A172 (cell line): ENCODE measurements at regions not wholly inside any gene's neighbourhood (a gene's known extent, or its start where the extent isn't known, plus 50 kb on each side); places are given as distances from the start of the nearest gene placed in this dataset.
"Not testable (repeated sequence)": the region's sequence is repeated elsewhere in the genome, so short reads cannot be mapped to it uniquely, and the experiment has no call there.

ENCODE experiments used
- DNase-seq: peaks from one replicate; pipeline ENCODE4 v3.0.0-alpha.2; 2015; ENCODE audit warnings: low spot score

- DNase-seq: no peak
These were observed 1034.4 kb upstream of the KLHL29 start for GRCh38 chr2:22350621-22351020.

GRCh38 chr2:22355816-22356433, 1029.1 kb upstream of the KLHL29 start:
- DNase-seq: peak; percentile 22

- DNase-seq: no peak
These were observed 1025.8 kb upstream of the KLHL29 start for GRCh38 chr2:22359071-22359672.

GRCh38 chr2:22360735-22361374, 1024.1 kb upstream of the KLHL29 start:
- no peak for DNase-seq

- no peak for DNase-seq
These were observed 1023.4 kb upstream of the KLHL29 start for GRCh38 chr2:22361571-22361970.

GRCh38 chr2:22375096-22375495, 1009.9 kb upstream of the KLHL29 start:
- no peak for DNase-seq

GRCh38 chr2:22377268-22377667, 1007.7 kb upstream of the KLHL29 start:
- no peak for DNase-seq

- DNase-seq: no peak
These were observed 1002.4 kb upstream of the KLHL29 start for GRCh38 chr2:22382479-22383169.

- DNase-seq: no peak
These were observed 987.1 kb upstream of the KLHL29 start for GRCh38 chr2:22397847-22398246.

GRCh38 chr2:22403748-22404147, 981.2 kb upstream of the KLHL29 start:
- no peak for DNase-seq

- no peak for DNase-seq
These were observed 978.4 kb upstream of the KLHL29 start for GRCh38 chr2:22406625-22407024.

GRCh38 chr2:22420076-22420475, 964.9 kb upstream of the KLHL29 start:
- no peak for DNase-seq

GRCh38 chr2:22442051-22442450, 942.9 kb upstream of the KLHL29 start:
- no peak for DNase-seq

GRCh38 chr2:22444281-22444680, 940.7 kb upstream of the KLHL29 start:
- no peak for DNase-seq

- no peak for DNase-seq
These were observed 935.3 kb upstream of the KLHL29 start for GRCh38 chr2:22449696-22450095.

- DNase-seq: no peak
These were observed 934.1 kb upstream of the KLHL29 start for GRCh38 chr2:22450831-22451230.

GRCh38 chr2:22454826-22455485, 930.0 kb upstream of the KLHL29 start:
- no peak for DNase-seq

- DNase-seq: no peak
These were observed 926.5 kb upstream of the KLHL29 start for GRCh38 chr2:22458440-22458839.

- DNase-seq: not testable (repeated sequence)
These were observed 909.9 kb upstream of the KLHL29 start for GRCh38 chr2:22475103-22475502.

GRCh38 chr2:22478329-22478728, 906.6 kb upstream of the KLHL29 start:
- DNase-seq: no peak

GRCh38 chr2:22481486-22482259, 903.3 kb upstream of the KLHL29 start:
- DNase-seq: no peak
